ENCODE measurements at regions not wholly inside any gene's neighbourhood (a gene's known extent, or its start where the extent isn't known, plus 50 kb on each side); places are given as distances from the start of the nearest gene placed in this dataset.

GRCh38 chr10:78470267-78471103 lies 436.8 kb downstream of the RPS24 start:
- Histone ChIP-seq H3K4me3 (ENCODE audit: low read length) (no peak overlapping the region), H3K4me1 (ENCODE audit: control insufficient read depth, insufficient read depth, low read length) (peaks cover 5% of the 10 kb centered on the region), H3K36me3 (ENCODE audit: control insufficient read depth, insufficient read depth, low read length) (no peaks in the 10 kb centered on the region), H3K27ac (ENCODE audit: low read length) (no peak overlapping the region), H3K27me3 (ENCODE audit: control insufficient read depth, insufficient read depth, low read length) (no peaks in the 10 kb centered on the region), H3K9me3 (ENCODE audit: control insufficient read depth, insufficient read depth, low read length) (no peaks in the 10 kb centered on the region)
- no CpG with 5 or more reads among the region's 7 CpGs for WGBS (ENCODE audit: insufficient coverage, insufficient read length)
- DNase-seq (ENCODE audit: low read depth, low spot score): no peak

GRCh38 chr10:78471326-78471722 lies 437.7 kb downstream of the RPS24 start:
- Histone ChIP-seq H3K27ac (ENCODE audit: low read length) (no peak overlapping the region), H3K27me3 (ENCODE audit: control insufficient read depth, insufficient read depth, low read length) (no peaks in the 10 kb centered on the region), H3K9me3 (ENCODE audit: control insufficient read depth, insufficient read depth, low read length) (no peaks in the 10 kb centered on the region), H3K4me3 (ENCODE audit: low read length) (no peak overlapping the region), H3K4me1 (ENCODE audit: control insufficient read depth, insufficient read depth, low read length) (peaks cover 3% of the 10 kb centered on the region; the same call in 1 of the 2 replicates), H3K36me3 (ENCODE audit: control insufficient read depth, insufficient read depth, low read length) (no peaks in the 10 kb centered on the region)
- WGBS (ENCODE audit: insufficient coverage, insufficient read length): no CpG with 5 or more reads among the region's 8 CpGs
- no peak for DNase-seq (ENCODE audit: low read depth, low spot score)

- no peaks in the 10 kb centered on the region for H3K27me3 ChIP-seq (ENCODE audit: control insufficient read depth, insufficient read depth, low read length)
- no peaks in the 10 kb centered on the region for H3K36me3 ChIP-seq (ENCODE audit: control insufficient read depth, insufficient read depth, low read length)
- no peak overlapping the region for H3K27ac ChIP-seq (ENCODE audit: low read length)
- H3K9me3 ChIP-seq (ENCODE audit: control insufficient read depth, insufficient read depth, low read length): no peaks in the 10 kb centered on the region
- WGBS (ENCODE audit: insufficient coverage, insufficient read length): no CpG with 5 or more reads among the region's 11 CpGs
- H3K4me3 ChIP-seq (ENCODE audit: low read length): no peak overlapping the region
- DNase-seq (ENCODE audit: low read depth, low spot score): no peak
- H3K4me1 ChIP-seq (ENCODE audit: control insufficient read depth, insufficient read depth, low read length): peaks cover 3% of the 10 kb centered on the region; the same call in 1 of the 2 replicates
Measured at GRCh38 chr10:78471723-78472550, 438.3 kb downstream of the RPS24 start.

- H3K4me1 ChIP-seq (ENCODE audit: control insufficient read depth, insufficient read depth, low read length): peaks cover 3% of the 10 kb centered on the region; the same call in 1 of the 2 replicates
- H3K27me3 ChIP-seq (ENCODE audit: control insufficient read depth, insufficient read depth, low read length): no peaks in the 10 kb centered on the region
- DNase-seq (ENCODE audit: low read depth, low spot score): no peak
- H3K36me3 ChIP-seq (ENCODE audit: control insufficient read depth, insufficient read depth, low read length): no peaks in the 10 kb centered on the region
- H3K27ac ChIP-seq (ENCODE audit: low read length): no peak overlapping the region
- no peaks in the 10 kb centered on the region for H3K9me3 ChIP-seq (ENCODE audit: control insufficient read depth, insufficient read depth, low read length)
- no CpG with 5 or more reads among the region's 7 CpGs for WGBS (ENCODE audit: insufficient coverage, insufficient read length)
- no peak overlapping the region for H3K4me3 ChIP-seq (ENCODE audit: low read length)
Measured at GRCh38 chr10:78472551-78472890, 438.9 kb downstream of the RPS24 start.

- Histone ChIP-seq H3K4me1 (ENCODE audit: control insufficient read depth, insufficient read depth, low read length) (peaks cover 3% of the 10 kb centered on the region; the same call in 1 of the 2 replicates), H3K27me3 (ENCODE audit: control insufficient read depth, insufficient read depth, low read length) (no peaks in the 10 kb centered on the region), H3K9me3 (ENCODE audit: control insufficient read depth, insufficient read depth, low read length) (no peaks in the 10 kb centered on the region), H3K36me3 (ENCODE audit: control insufficient read depth, insufficient read depth, low read length) (no peaks in the 10 kb centered on the region), H3K27ac (ENCODE audit: low read length) (no peak overlapping the region), H3K4me3 (ENCODE audit: low read length) (no peak overlapping the region)
- DNase-seq (ENCODE audit: low read depth, low spot score): no peak
- WGBS (ENCODE audit: insufficient coverage, insufficient read length): no CpG with 5 or more reads among the region's 7 CpGs
Measured at GRCh38 chr10:78473006-78473405, 439.3 kb downstream of the RPS24 start.

- H3K36me3 ChIP-seq (ENCODE audit: control insufficient read depth, insufficient read depth, low read length): no peaks in the 10 kb centered on the region
- H3K4me1 ChIP-seq (ENCODE audit: control insufficient read depth, insufficient read depth, low read length): peaks cover 3% of the 10 kb centered on the region; the same call in 1 of the 2 replicates
- no peak overlapping the region for H3K4me3 ChIP-seq (ENCODE audit: low read length)
- WGBS (ENCODE audit: insufficient coverage, insufficient read length): no CpG with 5 or more reads among the region's 3 CpGs
- no peaks in the 10 kb centered on the region for H3K9me3 ChIP-seq (ENCODE audit: control insufficient read depth, insufficient read depth, low read length)
- no peak for DNase-seq (ENCODE audit: low read depth, low spot score)
- no peaks in the 10 kb centered on the region for H3K27me3 ChIP-seq (ENCODE audit: control insufficient read depth, insufficient read depth, low read length)
- H3K27ac ChIP-seq (ENCODE audit: low read length): no peak overlapping the region
Measured at GRCh38 chr10:78474743-78475142, 441.1 kb downstream of the RPS24 start.

GRCh38 chr10:78475437-78475836 lies 441.8 kb downstream of the RPS24 start:
- no peak overlapping the region for H3K27ac ChIP-seq (ENCODE audit: low read length)
- peaks cover 3% of the 10 kb centered on the region; the same call in 1 of the 2 replicates for H3K4me1 ChIP-seq (ENCODE audit: control insufficient read depth, insufficient read depth, low read length)
- WGBS (ENCODE audit: insufficient coverage, insufficient read length): no CpG with 5 or more reads among the region's 7 CpGs
- no peaks in the 10 kb centered on the region for H3K36me3 ChIP-seq (ENCODE audit: control insufficient read depth, insufficient read depth, low read length)
- no peaks in the 10 kb centered on the region for H3K9me3 ChIP-seq (ENCODE audit: control insufficient read depth, insufficient read depth, low read length)
- no peaks in the 10 kb centered on the region for H3K27me3 ChIP-seq (ENCODE audit: control insufficient read depth, insufficient read depth, low read length)
- DNase-seq (ENCODE audit: low read depth, low spot score): no peak
- H3K4me3 ChIP-seq (ENCODE audit: low read length): no peak overlapping the region

- Histone ChIP-seq H3K4me3 (ENCODE audit: low read length) (no peak overlapping the region), H3K4me1 (ENCODE audit: control insufficient read depth, insufficient read depth, low read length) (peaks cover 3% of the 10 kb centered on the region; the same call in 1 of the 2 replicates), H3K9me3 (ENCODE audit: control insufficient read depth, insufficient read depth, low read length) (no peaks in the 10 kb centered on the region), H3K27me3 (ENCODE audit: control insufficient read depth, insufficient read depth, low read length) (no peaks in the 10 kb centered on the region), H3K27ac (ENCODE audit: low read length) (no peak overlapping the region), H3K36me3 (ENCODE audit: control insufficient read depth, insufficient read depth, low read length) (no peaks in the 10 kb centered on the region)
- WGBS (ENCODE audit: insufficient coverage, insufficient read length): no CpG with 5 or more reads among the region's 8 CpGs
- DNase-seq (ENCODE audit: low read depth, low spot score): no peak
Measured at GRCh38 chr10:78476156-78476555, 442.5 kb downstream of the RPS24 start.

GRCh38 chr10:78476844-78477243 lies 443.2 kb downstream of the RPS24 start:
- no CpG with 5 or more reads among the region's 6 CpGs for WGBS (ENCODE audit: insufficient coverage, insufficient read length)
- Histone ChIP-seq H3K36me3 (ENCODE audit: control insufficient read depth, insufficient read depth, low read length) (no peaks in the 10 kb centered on the region), H3K27me3 (ENCODE audit: control insufficient read depth, insufficient read depth, low read length) (no peaks in the 10 kb centered on the region), H3K27ac (ENCODE audit: low read length) (no peak overlapping the region), H3K4me1 (ENCODE audit: control insufficient read depth, insufficient read depth, low read length) (peaks cover 3% of the 10 kb centered on the region; the same call in 1 of the 2 replicates), H3K4me3 (ENCODE audit: low read length) (no peak overlapping the region), H3K9me3 (ENCODE audit: control insufficient read depth, insufficient read depth, low read length) (no peaks in the 10 kb centered on the region)
- no peak for DNase-seq (ENCODE audit: low read depth, low spot score)

GRCh38 chr10:78478919-78479318 lies 445.3 kb downstream of the RPS24 start:
- no peaks in the 10 kb centered on the region for H3K36me3 ChIP-seq (ENCODE audit: control insufficient read depth, insufficient read depth, low read length)
- DNase-seq (ENCODE audit: low read depth, low spot score): no peak
- H3K4me1 ChIP-seq (ENCODE audit: control insufficient read depth, insufficient read depth, low read length): 0 out of 2 replicates have a peak, but pooled peaks cover 1% of the 10 kb centered on the region
- H3K9me3 ChIP-seq (ENCODE audit: control insufficient read depth, insufficient read depth, low read length): no peaks in the 10 kb centered on the region
- no peak overlapping the region for H3K4me3 ChIP-seq (ENCODE audit: low read length)
- no peaks in the 10 kb centered on the region for H3K27me3 ChIP-seq (ENCODE audit: control insufficient read depth, insufficient read depth, low read length)
- no peak overlapping the region for H3K27ac ChIP-seq (ENCODE audit: low read length)
- WGBS (ENCODE audit: insufficient coverage, insufficient read length): no CpG with 5 or more reads among the region's 5 CpGs
